ENCODE measurements at regions not wholly inside any gene's neighbourhood (a gene's known extent, or its start where the extent isn't known, plus 50 kb on each side); places are given as distances from the start of the nearest gene placed in this dataset.

DNA sequence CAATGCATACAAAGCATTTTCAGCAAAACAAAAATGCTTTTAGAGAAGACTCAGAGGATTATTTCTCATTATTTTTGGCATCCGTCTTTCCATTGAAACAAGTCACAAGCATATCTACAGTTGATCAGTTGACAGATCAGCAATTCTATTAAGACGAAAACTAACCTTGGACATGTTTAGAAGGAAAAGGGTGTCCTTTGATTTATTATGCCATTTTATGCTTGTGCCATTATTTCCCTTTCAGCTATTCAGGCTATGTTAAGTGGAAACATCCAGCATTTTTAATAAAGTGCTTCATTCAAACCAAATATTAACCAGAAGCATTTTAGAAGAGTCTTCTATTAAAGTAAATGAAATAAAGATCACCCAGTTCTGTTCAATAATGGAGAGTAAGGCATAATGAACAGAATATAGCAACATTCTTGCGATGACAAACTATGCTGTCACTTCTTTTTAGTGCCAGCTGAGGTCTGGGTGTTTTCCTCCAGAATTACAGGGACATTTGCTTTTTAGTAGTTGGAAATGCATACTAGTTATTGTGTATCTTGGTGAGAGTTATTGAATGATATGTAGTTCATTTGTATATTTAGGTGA lies 481.4 kb downstream of the PLA2G4A start:
- DNase-seq = no peak

GRCh38 chr1:187313115-187313514 lies 484.4 kb downstream of the PLA2G4A start:
- DNase-seq = no peak

GRCh38 chr1:187326557-187326956 lies 497.8 kb downstream of the PLA2G4A start:
- no peak for DNase-seq

GRCh38 chr1:187336441-187337168 lies 507.9 kb downstream of the PLA2G4A start:
- no peak for DNase-seq

DNA sequence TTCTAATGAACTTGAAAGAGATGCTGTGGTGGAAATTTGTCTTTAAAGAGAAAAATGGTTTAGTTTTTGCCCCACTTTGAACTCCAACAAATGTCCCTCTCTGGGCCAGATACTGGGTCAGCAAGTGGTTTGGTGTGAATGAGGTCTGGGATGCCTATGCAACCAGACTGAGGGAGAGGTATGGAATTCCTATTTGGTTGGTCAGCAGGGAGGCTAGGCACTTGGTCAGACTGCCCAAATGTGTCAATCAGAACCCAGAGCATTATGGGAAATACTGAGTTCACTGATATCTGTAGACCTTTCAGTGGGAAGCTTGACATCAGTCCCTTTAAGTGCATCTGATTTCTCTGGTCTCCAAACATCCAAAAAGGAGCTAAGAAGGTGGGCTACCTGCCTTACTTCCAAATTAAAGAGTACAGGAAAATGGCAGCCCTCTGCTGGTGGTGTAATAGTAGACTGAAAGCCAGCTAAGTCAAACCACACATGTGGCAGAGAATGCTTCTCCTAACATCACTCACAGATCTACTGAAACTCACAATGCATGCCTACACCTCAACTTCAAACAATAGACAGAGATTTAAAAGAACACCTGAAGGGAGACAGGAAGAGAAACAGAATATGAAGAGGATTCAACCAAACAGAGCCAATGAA lies 510.1 kb downstream of the PLA2G4A start:
- DNase-seq = no peak

DNA sequence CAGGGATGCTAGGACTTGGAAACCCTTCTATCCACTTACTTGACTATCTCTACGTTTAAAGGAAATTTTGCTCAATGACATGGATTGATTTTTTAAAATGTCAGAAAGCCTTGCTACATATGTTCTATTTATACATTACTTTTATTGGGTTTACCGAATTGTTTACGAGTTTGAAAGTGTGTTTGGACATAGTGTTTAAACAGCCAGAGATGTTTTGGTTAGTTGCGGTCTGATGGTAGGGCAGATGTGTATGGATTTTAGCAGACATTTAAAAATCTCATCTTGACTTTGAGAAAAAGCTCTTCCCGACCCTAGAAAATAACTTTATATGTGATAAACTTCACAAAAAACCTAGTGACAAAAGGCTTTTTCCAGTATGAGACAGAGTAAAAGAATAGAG lies 513.7 kb downstream of the PLA2G4A start:
- no peak for DNase-seq

- no peak for DNase-seq
These were observed 545.3 kb downstream of the PLA2G4A start for GRCh38 chr1:187374082-187374481.

DNA sequence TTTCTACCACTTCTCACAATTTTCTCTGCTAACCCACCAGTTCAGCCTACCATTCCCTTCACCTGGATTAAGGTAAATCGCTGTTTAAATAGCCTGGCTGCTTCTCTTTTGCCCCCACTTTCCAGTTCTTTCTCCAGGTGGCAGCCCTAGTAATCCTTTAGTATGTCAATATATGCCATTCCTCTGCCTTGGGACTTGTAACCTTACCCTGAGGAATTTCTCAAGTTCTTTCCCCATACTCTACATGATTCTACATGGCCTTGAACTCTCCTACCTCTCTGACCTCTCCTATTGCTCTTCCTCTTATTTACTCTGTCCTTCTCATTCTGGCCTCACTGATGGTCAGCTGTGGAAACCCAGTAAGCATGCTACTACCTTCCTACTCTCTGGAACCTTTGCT lies 546.0 kb downstream of the PLA2G4A start:
- no peak for DNase-seq

DNA sequence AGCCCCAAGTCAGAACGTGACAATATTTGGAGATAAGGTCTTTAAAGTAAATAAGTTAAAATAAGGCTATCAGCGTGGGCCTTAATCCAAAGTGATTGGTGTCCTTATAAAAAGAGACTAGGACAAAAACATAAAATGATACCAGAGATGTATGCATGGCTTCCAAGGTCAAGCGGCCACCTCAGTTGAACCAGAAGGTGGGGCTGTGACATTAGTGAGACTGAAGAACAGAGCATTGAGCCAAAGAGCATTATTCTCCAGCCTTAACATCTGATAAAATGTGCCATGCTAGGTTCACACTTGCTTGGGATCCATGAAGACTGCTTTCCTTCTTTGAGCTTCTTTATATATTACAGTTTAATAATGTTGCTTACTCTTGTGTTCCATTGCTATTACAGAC lies 554.6 kb downstream of the PLA2G4A start:
- DNase-seq = no peak

DNA sequence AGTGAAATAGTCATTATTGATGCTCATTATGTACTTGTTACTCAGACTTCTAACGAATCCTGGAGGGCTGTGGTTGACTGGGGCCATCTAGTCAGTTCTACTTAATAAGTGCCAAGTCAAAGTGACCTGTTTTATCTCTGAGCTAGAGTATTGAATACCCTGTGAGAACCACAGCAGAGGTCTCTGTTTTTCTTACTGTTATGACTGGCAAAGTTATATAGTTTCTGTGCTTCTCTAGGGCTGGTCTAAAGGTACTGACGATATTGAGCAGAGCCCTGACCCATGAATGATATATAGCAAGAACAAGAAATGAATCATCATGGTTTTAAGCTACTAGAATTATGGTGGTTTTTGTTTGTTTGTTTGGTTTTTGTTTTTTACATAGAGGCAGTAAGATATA lies 555.8 kb downstream of the PLA2G4A start:
- no peak for DNase-seq

DNA sequence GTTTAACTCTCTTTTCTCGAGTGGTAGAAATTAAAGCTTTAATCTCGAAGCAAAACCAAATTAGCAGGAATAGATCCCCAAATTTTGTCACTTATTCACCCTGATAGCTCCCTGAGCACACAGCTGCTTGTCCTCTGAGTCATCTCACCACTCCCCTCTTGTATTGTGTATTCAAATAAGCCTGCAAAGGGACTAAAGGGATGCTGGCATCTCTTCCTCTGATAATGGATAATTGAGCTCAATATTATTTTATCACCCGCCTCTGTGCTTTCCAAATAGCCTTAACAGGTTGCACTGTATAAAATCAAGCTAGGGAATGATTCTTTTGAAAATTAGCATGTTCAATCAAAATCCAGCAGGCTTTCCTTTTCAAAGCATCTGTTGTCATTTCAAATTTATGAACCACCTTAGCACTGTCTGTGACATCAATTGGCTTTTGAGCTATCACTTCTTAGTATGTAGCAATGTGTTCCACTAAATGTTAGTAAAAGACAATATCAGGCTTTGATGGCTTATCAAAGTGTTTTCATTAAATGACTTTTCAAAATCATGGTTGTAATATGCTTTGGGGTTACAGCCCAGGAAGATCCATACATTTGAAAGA lies 561.6 kb downstream of the PLA2G4A start:
- DNase-seq = no peak

- peak; percentile 13 for DNase-seq
These were observed 567.5 kb downstream of the PLA2G4A start for GRCh38 chr1:187396226-187396625.

GRCh38 chr1:187396929-187397796 lies 568.4 kb downstream of the PLA2G4A start:
- no peak for DNase-seq

DNA sequence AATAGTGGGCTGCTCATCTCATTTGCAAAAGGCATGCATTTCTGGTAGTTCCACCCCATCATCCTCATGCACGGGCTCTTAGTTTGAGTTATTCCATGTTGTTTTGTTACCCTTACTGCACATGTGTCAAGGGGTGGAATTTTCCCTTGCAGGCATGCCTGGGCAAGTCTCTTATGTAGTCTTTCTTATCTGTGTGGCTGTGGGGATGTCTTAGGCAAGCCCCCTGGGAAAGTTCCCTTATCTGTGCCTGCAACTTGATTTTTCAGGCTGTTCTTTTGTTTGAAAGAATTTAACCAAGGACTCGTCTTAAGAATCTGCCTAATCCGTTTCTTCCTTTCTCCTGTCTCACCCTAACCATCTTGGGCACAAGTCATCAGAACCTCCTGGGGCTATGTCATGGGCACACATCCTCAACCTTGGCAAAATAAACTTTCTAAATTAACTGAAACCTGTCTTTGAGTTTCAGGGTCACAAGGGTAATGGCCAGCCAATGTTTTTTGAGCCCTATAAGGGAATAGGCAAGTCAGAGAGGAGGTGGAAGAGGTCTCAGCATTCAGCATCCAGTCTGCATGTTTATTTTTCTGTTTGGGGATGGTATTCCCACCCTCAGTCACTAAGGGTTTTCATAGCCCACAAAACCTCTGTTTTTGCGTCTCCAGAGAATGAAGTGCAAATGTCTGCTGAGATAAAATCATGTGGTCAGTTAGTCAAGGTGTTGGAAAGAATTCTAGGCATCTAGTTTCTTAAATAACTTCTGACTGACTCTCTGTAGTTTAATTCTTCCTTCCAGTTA lies 579.7 kb downstream of the PLA2G4A start:
- DNase-seq = no peak

DNA sequence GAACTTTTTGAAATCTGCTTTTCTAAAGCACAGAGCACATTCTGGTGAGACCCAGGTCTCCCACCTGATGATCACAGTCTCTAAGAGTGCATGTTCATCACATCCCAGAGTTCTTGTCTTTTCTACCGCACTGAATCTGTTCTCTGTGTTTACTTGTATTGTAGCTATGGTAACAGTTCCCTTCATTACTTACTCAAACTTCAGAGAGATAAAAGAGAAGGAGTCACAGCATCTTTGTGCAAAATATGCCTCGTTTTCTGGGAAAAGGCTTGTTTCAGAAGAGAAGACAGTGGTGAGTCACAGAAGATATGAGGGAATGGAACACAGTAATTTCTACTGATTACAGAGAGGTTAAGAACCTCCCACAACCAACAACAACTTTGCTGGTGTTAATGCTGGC lies 580.6 kb downstream of the PLA2G4A start:
- no peak for DNase-seq

GRCh38 chr1:187411118-187411517 lies 582.4 kb downstream of the PLA2G4A start:
- no peak for DNase-seq

DNA sequence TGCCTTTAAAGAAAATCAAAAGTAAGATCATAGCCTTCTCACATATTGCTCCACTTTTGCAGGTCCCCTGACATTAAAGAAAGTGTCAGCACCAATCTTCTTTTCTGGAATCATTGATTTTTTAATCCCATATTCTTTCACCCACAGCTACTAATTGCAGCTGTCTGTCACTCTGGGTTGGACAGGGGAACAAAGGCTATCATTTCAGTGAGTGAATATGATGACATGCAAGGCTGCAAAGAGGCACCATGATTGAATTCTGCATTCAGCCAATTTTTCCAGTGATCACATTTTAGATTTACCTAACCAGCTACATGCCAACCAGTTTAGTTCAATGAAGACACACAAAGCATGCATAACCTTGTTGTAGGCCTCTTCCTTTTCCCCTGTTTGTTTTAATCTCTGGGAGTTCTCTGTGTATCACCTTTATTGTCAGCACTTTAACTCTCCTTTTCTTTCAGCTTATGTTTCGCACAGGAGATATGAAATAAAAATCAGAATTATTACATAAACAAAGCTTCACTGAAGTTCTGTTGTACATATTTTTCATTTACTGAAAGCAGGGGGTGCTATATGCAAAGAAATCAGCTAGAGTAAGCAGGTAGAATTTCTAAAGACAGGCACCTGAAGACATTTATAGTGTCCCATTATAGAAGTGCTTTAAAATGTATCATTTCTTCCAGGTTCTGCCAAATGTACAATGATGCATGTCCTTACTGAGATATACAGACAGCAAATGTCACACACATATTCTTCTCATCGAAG lies 584.8 kb downstream of the PLA2G4A start:
- DNase-seq = no peak

DNA sequence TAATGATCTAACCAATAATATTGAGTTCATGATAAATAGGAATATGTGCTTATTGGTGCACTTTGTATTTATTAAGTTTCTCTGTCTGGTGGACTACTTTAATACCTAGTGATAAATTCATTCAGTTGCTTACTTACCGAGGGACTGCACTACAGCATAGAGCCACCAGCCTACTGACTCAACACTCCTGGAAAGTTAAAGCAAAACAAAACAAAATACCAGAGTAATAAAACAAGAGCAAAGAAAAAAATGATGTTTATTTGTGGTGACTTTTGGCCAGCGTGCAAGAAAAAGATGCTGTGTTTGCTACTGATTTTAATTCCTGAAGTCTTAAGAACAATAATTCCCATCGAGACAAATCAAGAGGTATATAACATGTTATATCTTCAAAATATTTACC lies 586.3 kb downstream of the PLA2G4A start:
- DNase-seq = no peak

DNA sequence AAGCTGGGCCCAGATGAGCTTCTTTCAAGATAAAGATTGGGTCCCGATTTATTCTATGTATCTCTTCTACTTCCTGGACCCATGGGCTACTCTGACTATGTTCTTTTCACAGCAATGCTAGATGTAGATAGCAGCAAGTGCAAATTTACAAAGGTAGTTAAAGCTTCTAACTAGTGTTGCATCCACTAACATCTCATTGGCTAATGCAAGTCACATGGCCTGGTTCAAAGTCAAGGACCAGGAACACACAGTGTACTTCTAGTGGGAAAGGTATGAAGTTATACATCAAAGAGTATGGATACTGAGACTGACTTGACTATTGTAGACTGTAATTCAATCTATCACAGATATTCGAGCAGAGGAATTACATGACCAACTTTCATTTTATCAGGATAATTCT lies 588.8 kb downstream of the PLA2G4A start:
- no peak for DNase-seq

GRCh38 chr1:187433598-187433997 lies 604.8 kb downstream of the PLA2G4A start:
- no peak for DNase-seq

DNA sequence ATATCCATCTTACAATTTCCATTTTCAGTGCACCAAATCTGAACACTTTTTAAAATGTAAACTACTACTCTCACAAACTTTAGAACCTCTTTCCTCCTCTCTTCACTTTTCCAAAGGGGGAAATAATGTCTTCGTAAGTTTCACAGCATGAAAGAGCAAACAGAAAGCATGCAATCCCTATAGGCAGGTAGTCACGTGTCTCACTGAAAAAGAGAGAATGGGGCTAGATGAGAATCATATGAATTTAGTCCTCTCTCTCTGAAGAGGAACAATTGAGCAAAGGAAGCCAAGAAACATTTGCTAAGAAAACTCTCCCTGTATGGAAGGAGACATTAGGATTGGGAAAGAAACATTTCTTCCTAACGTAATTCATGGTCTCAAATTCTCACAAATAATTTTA lies 613.9 kb downstream of the PLA2G4A start:
- no peak for DNase-seq

All from left kidney (tissue), 1 donor.